DMS79 treated with DMSO at 0.1 percent for 48 hours (cell line): ENCODE measurements at regions not wholly inside any gene's neighbourhood (a gene's known extent, or its start where the extent isn't known, plus 50 kb on each side); places are given as distances from the start of the nearest gene placed in this dataset.
A peak's percentile ranks its signal among the peaks of the same experiment; 100 is the strongest.
"Not testable (repeated sequence)": the region's sequence is repeated elsewhere in the genome, so short reads cannot be mapped to it uniquely, and the experiment has no call there.

Source experiments
- DNase-seq: peaks from one replicate; lab custom pipeline; 2025; lab: John Stamatoyannopoulos, UW

DNA sequence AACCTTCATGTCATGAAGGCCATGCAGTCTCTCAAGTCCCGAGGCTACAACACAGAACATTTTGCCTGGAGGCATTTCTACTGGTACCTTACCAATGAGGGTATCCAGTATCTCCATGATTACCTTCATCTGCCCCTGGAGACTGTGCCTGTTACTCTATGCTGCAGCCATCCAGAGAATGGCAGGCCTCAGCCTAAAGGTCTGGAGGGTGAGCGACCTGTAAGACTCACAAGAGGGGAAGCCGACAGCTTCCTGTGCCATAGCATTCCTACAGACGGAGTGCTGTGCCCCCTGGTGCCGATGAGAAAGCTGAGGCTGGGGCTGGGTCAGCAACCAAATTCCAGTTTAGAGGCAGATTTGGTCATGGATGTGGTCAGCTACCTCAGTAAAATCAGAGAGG is 51.3 kb upstream of the CADPS start:
- no peak for DNase-seq

DNA sequence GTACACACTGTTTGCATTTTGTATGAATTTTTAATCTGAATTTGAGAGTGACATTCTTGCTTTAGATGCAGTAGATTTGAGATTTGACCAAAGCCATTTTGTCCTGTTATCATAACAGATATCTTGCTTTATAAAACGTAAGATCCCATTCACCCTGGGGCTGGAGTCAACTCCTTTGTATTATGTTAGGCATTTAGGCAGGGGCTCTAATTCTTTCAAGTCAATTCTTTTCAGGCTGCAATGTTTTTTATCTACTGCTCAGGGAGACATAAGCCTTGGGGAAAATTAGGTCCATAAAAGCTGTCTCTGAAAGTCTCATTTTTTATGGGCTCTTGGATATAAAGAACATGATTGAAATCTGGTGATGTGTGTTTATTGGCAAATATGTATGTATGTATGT is 53.0 kb upstream of the CADPS start:
- no peak for DNase-seq

DNA sequence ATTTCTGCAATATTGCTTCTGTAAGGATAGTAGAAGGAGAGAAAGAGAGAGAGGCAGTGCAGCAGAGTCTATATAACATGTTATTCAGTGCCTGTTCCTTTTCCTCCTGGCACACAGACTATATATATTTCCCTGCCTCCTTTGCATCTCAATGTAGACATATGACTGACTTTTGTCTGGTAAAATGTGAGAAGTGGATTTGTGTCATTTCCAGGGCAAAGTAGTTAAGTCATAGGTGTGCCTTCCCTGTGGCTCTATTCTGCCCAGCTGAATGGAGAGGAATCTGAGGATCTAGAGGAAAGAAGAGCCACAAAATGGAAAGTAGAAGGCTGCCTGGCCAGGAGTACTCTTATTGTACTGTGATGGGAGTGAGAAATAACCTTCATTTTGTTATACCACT is 54.6 kb upstream of the CADPS start:
- DNase-seq, result no peak

DNA sequence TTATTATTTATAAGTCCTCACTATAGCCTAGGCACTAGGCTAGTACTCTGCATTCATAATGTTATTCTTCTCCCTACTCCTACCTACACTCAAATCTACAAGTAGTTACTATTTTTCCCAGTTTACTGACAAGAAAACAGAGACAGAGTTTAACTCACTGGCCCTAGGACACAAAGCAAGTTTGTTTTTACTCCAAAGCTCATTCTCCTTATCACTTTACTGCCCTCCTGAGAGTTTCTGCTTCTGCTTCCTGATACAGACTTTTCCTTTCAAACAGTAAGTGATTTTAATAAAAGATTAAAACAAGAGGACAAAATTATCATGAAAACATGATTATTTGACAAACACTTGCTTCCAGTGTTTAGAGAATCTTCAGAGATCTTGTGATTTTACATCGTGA is 60.6 kb upstream of the CADPS start:
- no peak for DNase-seq

DNA sequence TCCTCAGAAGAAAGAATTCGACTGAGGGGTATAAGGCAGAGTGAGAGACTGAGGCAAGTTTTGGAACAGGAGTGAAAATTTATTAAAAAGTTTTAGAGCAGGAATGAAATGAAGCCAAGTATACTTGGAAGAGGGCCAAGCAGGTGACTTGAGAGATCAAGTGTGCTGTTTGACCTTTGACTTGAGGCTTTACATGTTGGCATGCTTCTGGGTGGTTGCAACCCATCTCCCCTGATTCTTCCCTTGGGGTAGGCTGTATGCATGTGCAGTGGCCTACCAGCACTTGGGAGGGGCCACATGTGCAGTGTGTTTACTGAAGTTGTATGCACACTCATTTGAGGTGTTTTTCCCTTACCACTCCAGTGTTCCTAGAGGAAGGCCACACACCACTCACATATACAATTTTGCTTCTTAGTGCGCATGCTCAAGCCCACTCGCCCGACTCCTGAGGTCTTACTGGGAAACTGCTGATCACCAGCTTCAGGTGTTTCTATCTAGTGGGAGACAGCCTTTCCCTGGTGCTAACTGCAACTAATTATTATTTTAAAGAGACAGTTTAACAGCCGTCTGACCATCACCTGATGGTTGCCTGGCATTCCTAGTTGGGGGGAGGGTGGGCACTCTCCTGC is 61.5 kb upstream of the CADPS start:
- DNase-seq, result no peak

DNA sequence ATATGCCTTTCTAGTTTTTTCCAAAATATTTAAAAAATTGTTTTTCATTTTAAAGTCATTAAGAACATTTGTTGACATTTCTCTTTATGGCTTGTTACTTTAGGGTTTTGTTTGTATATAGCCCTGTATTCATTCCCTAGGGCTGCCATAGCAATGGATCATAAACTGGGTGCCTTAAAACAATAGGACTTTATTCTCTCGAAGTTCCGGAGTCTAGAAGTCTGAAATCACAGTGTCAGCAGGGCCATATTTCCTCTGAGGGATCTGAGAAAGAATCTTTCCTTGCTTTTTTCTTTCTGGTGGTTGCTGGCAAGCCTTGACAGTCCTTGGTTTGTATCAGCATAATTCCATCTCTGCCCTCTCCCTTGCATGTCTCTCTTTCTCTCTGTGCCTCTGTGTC is 63.4 kb upstream of the CADPS start:
- DNase-seq, result no peak

DNA sequence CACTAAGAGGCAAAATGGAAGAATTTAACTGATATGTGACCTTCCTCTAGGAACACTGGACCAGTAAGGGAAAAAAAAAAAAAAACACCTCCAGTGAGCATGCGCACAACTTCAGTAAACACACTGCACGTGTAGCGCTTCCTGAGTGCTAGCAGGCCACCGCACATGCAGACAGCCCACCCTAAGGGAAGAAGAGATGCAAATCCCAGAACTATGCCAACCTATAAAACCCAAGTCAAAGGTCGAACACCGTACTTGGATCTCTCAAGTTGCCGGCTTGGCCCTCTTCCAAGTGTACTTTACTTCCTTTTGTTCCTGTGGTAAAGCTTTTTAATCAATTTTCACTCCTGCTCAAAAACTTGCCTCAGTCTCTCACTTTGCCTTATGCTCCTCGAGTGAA is 64.5 kb upstream of the CADPS start:
- DNase-seq, result no peak

DNA sequence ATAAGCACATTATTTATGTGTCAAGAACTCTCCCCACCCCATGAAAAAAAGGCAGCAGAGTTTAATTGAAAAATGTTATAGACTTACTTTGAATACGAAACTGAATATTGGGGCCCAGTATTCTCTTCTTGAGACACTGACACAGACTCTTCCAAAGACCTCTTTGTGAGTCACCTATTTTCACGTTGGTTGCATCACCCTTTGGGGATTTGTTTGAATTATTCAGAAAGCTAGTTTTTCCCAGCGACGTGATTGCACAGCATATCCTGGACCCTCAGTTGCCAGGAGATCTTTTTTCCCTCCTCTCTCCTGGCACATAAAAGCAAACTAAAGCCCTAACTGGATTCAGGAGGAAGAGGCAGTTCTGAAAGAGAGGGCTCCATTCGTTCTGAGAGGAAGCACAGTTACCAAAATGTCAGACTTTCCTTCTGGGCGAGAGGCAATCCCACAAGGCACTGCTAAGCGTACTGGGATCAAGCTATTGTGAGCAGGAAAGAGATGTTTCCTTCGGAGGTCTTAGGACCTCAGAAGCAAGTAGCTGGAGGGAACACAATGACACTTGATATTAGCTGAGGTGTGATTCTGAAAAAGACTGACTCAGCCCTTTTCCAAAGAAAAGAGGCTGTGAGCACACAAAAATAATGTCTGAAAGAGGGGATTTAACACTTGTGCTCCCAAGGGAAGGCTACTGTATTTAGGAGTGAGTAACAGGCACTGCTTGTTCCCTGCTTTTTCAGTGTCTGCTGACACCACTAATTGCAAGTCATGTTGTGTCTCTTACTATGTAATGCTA is 65.8 kb upstream of the CADPS start:
- DNase-seq, result peak; percentile 12

DNA sequence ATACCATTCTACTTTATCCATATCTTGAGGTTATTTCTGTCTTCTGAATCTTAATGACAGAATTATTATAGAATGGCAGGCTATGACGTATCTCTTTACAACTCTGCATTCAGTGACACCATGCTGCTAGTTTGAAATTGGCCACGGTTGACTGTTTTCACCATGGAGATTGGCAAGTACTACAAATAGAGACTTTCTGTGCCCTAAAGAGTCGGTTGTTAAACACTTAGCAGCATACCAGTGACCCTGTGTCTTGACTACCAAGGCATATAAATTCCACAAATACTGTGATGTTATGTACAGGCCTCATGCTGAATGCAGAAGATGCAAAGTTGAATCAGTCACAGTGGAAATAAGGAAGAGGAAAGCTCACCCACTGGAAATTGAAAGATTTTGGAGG is 67.0 kb upstream of the CADPS start:
- DNase-seq, result peak; percentile 4

DNA sequence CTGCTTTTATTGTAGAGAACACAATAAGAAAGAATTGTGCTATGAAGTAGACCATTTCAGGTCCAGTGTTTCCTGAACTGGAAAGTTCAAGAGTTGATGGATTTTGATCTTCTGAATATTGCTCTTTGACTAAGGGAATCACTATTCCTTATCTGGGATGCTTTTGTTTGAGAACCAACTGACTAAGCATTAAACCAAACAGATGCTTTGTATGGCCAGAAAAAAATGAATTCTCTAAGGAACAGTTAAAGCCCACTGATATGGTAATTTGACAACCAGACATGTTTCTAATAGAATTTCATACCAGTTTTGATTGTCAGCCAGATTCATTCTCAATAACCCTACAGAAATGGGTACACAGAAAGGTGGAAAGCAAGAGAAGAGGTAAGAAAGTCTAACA is 67.5 kb upstream of the CADPS start:
- no peak for DNase-seq

DNA sequence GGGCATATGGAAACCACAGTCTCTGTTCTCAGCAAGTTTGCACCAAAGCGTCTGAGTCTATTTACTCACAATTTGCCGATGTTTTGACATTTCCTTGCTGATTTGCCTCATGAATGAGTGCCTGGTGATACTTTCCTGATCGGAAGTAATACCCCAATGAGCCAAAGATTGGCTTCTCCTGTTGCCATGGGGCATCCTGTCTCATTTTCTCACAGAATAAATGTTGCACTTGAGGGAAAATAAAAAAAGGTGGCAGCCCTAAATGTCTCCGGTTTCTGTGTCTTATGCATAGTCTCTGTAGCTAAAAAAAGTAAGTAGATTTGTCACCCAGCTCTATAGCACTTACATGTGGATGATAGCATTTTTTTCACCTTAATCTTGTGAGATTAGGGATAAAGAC is 73.7 kb upstream of the CADPS start:
- no peak for DNase-seq

DNA sequence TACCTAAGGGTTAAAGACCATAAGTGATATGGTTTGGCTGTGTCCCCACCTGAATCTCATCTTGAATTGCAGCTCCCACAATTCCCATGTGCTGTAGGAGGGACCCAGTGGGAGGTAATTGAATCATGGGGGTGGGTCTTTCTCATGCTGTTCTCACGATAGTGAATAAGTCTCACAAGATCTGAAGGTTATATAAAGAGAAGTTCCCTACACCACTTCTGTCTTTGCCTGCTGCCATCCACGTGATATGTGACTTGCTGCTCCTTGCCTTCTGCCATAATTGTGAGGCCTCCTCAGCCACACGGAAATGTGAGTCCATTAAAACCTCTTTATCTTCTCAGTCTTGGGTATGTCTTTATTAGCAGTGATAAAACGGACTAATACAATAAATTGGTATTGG is 75.0 kb upstream of the CADPS start:
- no peak for DNase-seq

DNA sequence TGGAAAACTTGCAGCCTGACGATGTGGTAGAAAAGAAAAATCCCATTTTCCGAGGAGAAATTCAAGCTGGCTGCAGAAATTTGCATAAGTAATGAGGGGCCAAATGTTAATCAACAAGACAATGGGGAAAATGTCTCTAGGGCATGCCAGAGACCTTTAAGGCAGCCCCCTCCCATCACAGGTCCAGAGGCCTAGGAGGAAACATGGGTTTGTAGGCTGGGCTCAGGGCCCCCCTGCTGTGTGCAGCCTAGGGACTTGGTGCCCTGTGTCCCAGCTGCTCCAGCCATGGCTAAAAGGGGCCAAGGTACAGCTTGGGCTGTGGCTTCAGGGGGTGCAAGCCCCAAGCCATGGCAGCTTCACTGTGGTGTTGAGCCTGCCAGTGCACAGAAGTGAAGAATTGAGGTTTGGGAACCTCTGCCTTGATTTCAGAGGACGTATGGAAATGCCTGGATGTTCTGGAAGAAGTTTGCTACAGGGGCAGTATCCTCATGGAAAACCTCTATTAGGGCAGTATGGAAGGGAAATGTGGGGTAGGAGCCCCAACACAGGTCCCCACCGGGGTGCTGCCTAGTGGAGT is 75.9 kb upstream of the CADPS start:
- DNase-seq, result no peak

DNA sequence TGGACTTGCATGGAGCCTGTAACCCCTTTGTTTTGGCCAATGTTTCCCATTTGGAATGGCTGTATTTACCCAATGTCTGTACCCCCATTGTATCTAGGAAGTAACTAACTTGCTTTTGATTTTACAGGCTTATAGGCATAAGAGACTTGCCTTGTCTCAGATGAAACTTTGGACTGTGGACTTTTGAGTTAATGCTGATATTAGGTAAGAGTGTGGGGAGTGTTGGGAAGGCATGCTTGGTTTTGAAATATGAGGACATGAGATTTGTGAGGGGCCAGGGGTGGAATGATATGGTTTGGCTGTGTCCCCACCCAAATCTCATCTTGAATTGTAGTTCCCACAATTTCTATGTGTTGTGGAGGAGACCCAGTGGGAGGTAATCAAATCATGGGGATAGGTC is 76.7 kb upstream of the CADPS start:
- not testable (repeated sequence) for DNase-seq

DNA sequence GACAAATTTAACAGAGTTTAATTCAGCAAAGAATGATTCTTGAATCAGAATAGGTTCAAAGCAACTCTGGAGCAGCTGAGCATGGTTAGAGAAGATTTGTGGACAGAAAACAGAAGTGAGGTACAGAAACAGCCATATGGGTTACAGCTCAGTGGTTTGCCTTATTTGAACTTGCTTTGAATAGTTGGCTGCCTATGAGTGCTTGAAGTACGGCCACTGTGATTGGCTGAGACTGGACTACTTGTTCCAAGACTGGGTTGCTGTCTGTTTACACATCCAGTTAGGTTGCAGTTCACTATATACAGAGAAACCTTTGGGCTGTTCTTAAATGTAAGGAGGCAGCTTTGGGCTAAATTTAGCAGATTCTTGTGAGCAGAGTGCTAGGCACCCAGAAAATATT is 79.4 kb upstream of the CADPS start:
- no peak for DNase-seq

DNA sequence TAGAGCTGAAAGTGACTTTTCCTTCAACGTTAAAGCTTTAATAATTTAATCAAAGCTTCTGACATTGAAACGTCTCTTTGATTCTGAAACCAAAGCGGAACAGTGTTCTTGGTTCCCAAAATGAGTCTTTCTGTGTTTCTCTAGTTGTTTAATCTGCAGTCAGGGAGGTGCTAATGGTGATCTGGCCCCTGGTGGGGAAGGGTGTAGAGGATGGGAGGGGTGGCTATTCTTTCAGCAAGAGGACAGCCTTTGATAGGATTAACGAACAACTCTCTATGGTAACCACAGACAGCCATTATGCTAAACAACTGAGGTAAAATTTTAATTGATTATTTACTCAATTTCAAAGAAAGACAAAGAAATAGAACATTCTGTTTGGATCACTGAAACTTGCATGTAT is 79.9 kb upstream of the CADPS start:
- DNase-seq, result no peak

DNA sequence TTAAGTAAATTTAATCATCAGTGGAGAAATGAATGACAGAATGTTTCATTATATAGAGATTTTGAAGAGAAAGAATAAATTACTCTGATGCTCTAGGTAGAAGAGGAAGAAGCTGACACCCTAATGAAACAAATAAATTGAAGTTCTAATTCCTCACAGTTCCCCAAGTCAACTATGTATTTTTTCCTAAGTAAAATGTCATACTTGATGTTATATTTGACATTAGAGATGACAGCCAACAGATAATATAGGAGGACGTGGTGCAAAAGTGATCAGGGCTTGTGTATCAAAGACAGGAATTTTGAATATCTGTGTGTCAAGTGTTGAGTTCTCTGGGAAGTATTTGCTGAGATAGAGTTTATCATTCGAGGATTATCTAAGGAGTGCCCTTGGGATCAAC is 81.2 kb upstream of the CADPS start:
- no peak for DNase-seq

DNA sequence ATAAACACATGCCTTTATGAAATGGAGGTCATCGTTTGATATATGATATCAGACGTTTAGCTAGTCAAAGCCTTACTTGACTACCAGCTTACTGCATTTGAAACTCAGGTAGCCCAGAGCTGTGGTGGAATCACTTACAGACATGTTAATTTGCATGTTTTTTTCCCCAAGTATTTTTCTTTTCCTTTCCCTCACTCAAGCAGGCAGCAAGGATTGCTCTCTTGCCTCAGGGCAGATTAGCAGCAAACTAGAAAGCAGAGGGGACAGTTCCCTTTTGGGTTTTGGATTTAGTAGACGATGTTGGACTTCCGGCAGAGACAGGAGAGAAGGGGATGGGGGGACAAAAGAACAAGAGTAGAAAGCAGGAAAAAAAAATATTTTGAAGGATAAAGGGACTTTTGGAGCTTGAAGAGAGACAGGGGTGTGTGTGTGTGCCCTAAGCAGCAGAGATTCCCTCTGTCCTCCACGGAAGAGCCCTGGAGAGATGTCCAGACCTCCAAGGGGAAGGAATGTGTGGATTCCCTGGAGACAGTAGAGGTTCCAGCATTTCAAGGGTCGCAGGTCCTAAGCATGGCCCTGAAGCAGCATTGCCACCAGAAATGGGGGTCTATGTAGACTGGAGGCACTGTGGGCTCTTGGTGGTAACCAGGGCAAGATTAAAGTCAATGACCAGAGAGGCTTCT is 86.8 kb upstream of the CADPS start:
- DNase-seq, result no peak

DNA sequence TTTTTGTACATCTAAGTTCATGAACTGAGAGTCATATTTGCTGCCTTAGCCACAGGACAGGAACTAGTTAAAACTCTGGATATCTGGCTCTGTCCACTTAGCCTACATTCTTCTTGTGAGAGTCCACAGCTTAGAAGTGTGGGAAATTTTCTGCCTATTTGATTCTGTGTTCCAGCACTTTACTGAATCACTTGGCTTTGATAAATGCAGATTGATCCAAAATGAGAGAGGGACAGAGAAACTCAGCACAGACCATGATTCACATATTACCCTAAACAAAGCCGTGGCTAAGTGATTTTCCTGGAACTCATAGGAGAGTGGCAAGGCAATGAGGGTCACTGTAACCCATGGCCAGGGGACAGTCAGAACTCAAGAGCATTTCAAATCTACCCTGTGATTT is 87.5 kb upstream of the CADPS start:
- DNase-seq, result no peak

DNA sequence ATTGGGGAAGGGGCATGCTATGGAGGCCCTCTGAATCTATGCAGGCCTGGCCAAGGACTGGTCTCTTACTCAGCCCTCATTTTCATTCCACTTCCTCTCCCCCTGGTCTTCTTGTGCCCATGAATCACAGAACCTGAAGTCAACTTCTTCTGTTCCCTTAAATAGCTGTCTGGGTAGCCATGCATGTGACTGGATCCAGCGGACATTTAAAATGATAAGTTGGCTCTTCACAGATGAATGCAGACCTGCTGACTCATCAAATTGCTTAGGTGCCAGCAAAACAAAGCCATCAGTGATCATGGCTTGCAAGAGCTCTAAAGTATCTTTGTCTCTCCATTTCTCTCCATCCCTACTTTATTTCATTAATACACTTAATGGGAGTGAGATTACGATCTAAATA is 90.1 kb upstream of the CADPS start:
- no peak for DNase-seq

DNA sequence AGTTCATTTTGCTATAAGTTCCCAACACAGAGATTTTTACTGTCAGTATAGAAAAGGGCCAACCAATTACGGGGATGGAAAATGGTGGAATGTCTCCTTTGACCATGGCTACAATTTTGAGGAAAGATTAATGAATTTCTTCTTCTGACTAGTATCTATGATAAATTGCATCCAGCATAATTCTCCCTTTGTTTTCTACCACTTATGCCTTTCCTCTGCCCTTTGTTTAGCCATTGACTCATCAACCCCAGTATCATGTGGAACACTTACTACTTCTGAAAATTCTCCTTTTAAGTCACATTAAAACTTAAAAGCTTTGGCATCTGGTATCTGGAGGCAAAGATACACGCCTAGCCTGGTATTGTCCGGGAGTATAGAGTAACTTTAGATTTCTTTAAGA is 92.9 kb upstream of the CADPS start:
- DNase-seq, result no peak

DNA sequence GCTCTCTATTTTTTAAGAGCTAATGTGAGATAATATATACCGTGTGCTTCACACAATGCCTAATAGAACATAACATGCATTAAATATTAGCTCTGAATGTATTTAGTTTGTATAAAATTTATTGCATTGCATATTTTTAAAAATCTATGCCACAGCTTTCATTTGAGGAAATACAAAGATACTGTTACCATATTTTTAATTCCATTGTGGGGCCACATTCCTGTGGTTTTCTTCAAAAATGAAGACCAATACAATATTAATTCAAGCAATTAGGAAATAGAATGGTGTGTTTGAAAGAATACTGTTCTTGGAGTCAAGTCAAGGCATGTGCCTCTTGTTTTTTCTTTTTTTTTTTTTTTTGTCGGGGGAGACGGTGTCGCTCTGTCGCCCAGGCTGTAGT is 95.4 kb upstream of the CADPS start:
- no peak for DNase-seq

DNA sequence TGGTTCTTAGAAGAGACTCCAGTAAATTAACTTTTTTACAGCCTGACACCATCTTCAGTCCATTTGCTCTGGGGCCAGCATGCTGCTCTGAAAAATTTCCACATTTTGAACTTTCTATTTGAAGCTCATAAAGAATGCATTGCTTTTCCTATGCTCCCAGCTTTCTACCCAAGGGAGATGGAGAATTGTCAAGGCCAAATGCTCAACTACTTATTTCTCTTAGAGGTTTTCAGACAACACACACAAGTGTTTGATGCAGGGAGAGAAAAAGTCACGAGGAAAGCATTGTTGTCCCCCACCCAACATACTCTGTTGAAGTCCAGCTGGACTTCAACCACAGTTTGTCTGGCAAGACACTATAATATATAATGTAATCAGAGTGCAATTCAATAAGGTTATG is 100.3 kb upstream of the CADPS start:
- no peak for DNase-seq
